ENCODE measurements at regions not wholly inside any gene's neighbourhood (a gene's known extent, or its start where the extent isn't known, plus 50 kb on each side); places are given as distances from the start of the nearest gene placed in this dataset.

DNA sequence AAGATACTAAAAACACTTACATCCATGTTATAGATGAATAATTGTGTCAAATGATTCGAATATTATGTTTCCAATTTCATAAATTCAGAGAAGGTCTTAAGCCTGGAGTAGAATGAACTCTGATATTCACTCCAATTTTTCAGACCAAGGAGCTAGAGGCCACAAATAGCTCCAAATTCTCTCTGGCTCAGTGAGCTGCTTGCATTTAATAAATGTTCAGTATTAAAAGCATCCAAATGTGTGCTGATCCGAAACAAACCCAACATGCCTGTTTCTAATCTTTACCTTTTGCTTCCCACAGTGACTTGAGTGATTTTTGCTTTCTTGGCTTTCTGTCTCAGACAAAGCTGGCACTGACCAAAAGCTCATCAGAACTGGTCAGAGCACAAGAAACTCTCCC lies 291.4 kb downstream of the CCDC85A start:
- Histone ChIP-seq H3K4me2 (ENCODE audit: insufficient read depth, low read length) (no peak overlapping the region), H3K9me1 (replicated peaks; ENCODE audit: control insufficient read depth, extremely low read depth, insufficient read depth, low read length) (no peaks in the 10 kb centered on the region), H4K20me1 (replicated peaks; ENCODE audit: control insufficient read depth, extremely low read depth, insufficient read depth, low read length) (no peaks in the 10 kb centered on the region), H3K9ac (replicated peaks; ENCODE audit: extremely low read depth, insufficient read depth, low read length) (no peak overlapping the region), H3K79me2 (ENCODE audit: control insufficient read depth, insufficient read depth, low read length) (no peaks in the 10 kb centered on the region), H3K9me3 (replicated peaks; ENCODE audit: control insufficient read depth, insufficient read depth, low read length) (no peaks in the 10 kb centered on the region), H3K36me3 (ENCODE audit: control insufficient read depth in 2 of 2, extremely low read depth in 1 of 2, insufficient read depth in 2 of 2, low read length in 2 of 2) (no peaks in the 10 kb centered on the region), H3K27me3 (ENCODE audit: control insufficient read depth in 2 of 2, insufficient read depth in 2 of 2, low read length in 2 of 2) (peaks cover 2% of the 10 kb centered on the region in 2 experiments), H3K27ac (ENCODE audit: insufficient read depth, low read depth, low read length) (no peak overlapping the region), H2AFZ (ENCODE audit: low read depth, low read length) (no peak overlapping the region), H3K4me3 (replicated peaks in 1 of 3; ENCODE audit: insufficient read depth in 1 of 3, low read depth in 1 of 3, low read length in 3 of 3) (no peak overlapping the region), H3K4me1 (ENCODE audit: control insufficient read depth, extremely low read depth, insufficient read depth, low read length) (no peaks in the 10 kb centered on the region)
- FAIRE-seq: no peak
- dilution Hi-C loops (cut with MboI; ENCODE audit: extremely low pct_ligation_motif_present, low sequenced_read_pairs): no loop called here
- TF ChIP-seq GATA2 (IDR thresholded peaks at IDR 0.05; ENCODE audit: insufficient read depth, insufficient read length, low read depth, low read length) (no peak), FOS (IDR thresholded peaks at IDR 0.05; ENCODE audit: borderline replicate concordance, insufficient read depth, low read length) (no peak)
- TF ChIP-seq, protein P1, sequence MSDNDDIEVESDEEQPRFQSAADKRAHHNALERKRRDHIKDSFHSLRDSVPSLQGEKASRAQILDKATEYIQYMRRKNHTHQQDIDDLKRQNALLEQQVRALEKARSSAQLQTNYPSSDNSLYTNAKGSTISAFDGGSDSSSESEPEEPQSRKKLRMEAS (IDR thresholded peaks at IDR 0.05; ENCODE audit: insufficient read depth, insufficient read length): no peak
- no peak for DNase-seq (ENCODE audit: low read depth, low spot score)
- CTCF ChIA-PET: no interaction called here
- BruUV-seq (replicated peaks): no TSS peak
- intact Hi-C loops (cut with micrococcal nuclease): no loop called here
- POLR2A ChIA-PET: no interaction called here

DNA sequence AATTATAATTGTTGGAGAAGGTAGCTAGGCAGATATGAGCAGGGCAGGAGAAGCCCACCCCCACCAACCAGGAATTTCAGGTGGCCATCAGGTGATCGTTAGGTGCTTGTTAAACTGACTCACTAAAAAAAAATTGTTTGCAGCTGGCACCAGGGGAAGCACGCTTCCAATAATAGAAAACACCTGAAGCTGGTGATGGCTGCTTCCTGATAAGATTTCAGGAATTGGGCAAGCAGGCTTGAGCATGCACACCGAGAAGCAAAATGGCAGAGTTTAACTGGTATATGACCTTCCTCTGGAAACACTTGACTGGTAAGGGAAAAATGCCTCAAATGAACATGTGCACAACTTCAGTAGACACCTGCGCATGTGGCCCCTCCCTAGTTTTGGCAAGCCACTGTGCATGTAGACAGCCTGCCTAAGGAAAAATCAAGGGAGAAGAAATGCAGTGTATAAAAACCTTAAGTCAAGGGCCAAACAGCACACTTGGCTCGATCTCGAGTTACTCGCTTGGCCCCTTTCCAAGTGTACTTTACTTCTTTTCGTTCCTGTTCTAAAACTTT lies 292.8 kb downstream of the CCDC85A start:
- no peaks in the 10 kb centered on the region for H3K79me2 ChIP-seq (ENCODE audit: control insufficient read depth, insufficient read depth, low read length)
- TF ChIP-seq JUN (IDR thresholded peaks at IDR 0.05; ENCODE audit: borderline replicate concordance, insufficient read depth, insufficient read length, low read depth) (no peak), POLR2A (IDR thresholded peaks at IDR 0.05; ENCODE audit: low read depth, low read length) (no peak)
- TF ChIP-seq, protein P1 (IDR thresholded peaks at IDR 0.05; ENCODE audit: insufficient read depth, insufficient read length): no peak
- POLR2A ChIA-PET: no interaction called here
- CTCF ChIA-PET: interaction anchor here (1.2 kb wide), 1 partner anchor 293 kb away, joined by 5 read pairs; the partner anchor contains the start of gene CCDC85A
- H2AFZ ChIP-seq (ENCODE audit: low read depth, low read length): no peak overlapping the region
- H3K4me3 ChIP-seq (replicated peaks in 1 of 3; ENCODE audit: insufficient read depth in 1 of 3, low read depth in 1 of 3, low read length in 3 of 3): no peak overlapping the region
- no peaks in the 10 kb centered on the region for H3K9me3 ChIP-seq (replicated peaks; ENCODE audit: control insufficient read depth, insufficient read depth, low read length)
- H4K20me1 ChIP-seq (replicated peaks; ENCODE audit: control insufficient read depth, extremely low read depth, insufficient read depth, low read length): no peaks in the 10 kb centered on the region
- no peaks in the 10 kb centered on the region for H3K4me1 ChIP-seq (ENCODE audit: control insufficient read depth, extremely low read depth, insufficient read depth, low read length)
- DNase-seq (ENCODE audit: low read depth, low spot score) (no peak), FAIRE-seq (no peak)
- no peak overlapping the region for H3K27ac ChIP-seq (ENCODE audit: insufficient read depth, low read depth, low read length)
- no peak overlapping the region for H3K4me2 ChIP-seq (ENCODE audit: insufficient read depth, low read length)
- no peak overlapping the region for H3K9ac ChIP-seq (replicated peaks; ENCODE audit: extremely low read depth, insufficient read depth, low read length)
- intact Hi-C loops (cut with micrococcal nuclease) (no loop called here), dilution Hi-C loops (cut with MboI; ENCODE audit: extremely low pct_ligation_motif_present, low sequenced_read_pairs) (no loop called here)
- H3K27me3 ChIP-seq (ENCODE audit: control insufficient read depth in 2 of 2, insufficient read depth in 2 of 2, low read length in 2 of 2): peaks cover 2% of the 10 kb centered on the region in 2 experiments
- H3K36me3 ChIP-seq (ENCODE audit: control insufficient read depth in 2 of 2, extremely low read depth in 1 of 2, insufficient read depth in 2 of 2, low read length in 2 of 2): no peaks in the 10 kb centered on the region
- H3K9me1 ChIP-seq (replicated peaks; ENCODE audit: control insufficient read depth, extremely low read depth, insufficient read depth, low read length): no peaks in the 10 kb centered on the region
- no TSS peak for BruUV-seq (replicated peaks)

Measured in endothelial cell of umbilical vein (primary cell).